ENCODE measurements at regions not wholly inside any gene's neighbourhood (a gene's known extent, or its start where the extent isn't known, plus 50 kb on each side); places are given as distances from the start of the nearest gene placed in this dataset.

DNA sequence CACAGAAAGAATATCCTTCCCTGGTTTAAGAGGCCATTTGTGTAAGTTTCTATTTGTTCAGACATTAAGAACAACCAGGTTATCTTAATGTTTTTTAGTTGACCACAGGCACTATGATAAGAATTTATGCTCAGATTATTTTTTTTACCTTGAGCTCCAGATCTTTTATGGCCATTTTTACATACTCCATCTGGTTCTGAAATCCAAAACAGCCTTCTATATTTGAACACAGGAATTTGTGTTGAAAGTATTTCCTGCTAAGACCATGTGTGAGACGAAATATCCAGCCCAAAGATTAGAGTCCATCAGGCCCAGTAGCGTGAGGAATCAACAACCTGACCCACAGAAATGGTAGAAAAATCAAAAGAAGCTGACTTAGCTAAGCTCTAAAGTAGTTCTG, 569.9 kb upstream of the FAT3 start:
- no peak for DNase-seq (ENCODE audit: low read depth in 2 of 2)

DNA sequence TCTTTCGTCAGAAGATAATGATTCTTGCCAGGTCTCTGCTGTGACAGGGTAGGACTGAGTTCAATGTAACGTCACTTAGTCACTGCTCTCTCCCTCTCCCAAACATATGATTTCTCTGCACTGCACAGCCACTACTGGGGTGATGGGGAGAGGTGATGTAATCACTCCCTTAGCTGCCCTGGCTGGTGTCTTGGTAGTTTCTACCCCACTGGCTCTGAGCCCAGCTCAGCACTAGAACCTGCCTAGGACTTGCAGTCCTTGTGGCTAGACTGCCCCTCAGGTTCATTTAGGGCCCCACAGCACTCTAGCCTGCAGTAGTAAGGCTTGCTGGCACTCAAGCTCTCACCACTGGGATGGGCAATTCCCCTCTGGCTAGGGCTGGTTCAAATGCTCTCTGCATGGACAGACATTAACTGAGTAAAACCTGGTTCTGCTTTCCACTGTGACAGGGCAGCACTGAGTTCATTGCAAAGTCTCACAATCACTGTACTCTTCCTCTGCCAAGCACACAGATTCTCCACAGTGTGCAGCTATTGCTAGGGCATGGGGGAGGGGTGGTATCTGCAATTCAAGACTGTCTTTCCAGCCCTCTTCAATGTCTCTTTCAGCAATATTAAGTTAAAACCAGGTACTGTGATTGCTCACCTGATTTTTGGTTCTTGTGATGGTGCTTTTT, 571.4 kb upstream of the FAT3 start:
- DNase-seq (ENCODE audit: low read depth in 2 of 2) = no peak

DNA sequence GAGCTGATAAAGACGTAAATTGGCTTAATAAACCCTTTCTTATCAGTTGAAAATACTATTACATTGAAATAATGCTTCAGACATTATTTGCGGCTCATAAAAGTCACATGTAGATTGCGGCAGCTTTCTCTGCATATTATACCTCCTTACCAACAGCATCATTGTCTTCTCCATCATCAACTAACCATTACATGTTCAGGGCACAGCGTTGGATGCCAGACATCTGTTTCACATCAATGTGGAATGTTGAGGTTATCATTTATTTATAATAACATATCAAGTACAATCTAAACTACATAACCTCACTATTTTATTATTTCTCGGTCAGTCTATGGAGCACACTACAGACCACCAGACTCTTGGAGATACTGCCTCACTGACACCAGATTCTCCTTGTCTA, 573.8 kb upstream of the FAT3 start:
- DNase-seq (ENCODE audit: low read depth in 2 of 2) = no peak

DNA sequence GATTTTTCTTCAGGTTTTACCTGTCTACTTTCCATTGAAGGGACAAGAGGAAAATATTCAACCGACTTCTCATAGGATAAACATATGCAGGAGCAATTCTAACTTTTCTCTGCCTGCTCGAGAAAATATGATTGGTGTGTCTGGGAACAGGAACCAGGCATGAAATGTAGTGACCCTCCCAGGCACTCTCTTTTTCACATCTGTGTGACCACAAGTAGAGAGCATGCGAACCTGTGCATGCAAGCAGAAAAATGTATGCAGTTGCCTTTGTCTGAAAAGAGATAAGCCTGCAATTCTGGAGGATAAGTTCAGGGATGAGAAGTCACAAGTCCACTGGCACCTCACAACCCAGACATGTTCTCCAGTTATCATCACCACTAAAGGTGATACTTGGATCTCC, 583.5 kb upstream of the FAT3 start:
- no peak for DNase-seq (ENCODE audit: low read depth in 2 of 2)

DNA sequence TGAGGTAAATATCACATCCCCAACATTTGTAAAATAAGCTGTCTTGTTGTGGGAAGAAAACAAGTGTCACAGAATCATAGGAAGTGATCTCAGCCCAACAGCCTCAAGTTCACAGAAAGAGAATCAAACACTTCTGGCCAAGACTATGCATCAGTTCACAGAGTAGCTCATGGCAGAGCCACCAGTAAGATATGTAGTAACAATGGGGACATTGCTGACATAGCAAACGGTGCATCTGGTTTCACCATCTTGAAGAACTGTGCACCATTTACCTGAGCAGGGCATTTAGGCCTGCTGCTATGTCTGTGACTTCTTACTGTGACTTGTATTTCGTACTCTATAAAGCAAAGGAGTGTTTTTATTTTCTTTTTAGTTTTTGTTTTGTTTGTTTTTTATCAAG, 585.3 kb upstream of the FAT3 start:
- DNase-seq (ENCODE audit: low read depth in 2 of 2) = no peak

DNA sequence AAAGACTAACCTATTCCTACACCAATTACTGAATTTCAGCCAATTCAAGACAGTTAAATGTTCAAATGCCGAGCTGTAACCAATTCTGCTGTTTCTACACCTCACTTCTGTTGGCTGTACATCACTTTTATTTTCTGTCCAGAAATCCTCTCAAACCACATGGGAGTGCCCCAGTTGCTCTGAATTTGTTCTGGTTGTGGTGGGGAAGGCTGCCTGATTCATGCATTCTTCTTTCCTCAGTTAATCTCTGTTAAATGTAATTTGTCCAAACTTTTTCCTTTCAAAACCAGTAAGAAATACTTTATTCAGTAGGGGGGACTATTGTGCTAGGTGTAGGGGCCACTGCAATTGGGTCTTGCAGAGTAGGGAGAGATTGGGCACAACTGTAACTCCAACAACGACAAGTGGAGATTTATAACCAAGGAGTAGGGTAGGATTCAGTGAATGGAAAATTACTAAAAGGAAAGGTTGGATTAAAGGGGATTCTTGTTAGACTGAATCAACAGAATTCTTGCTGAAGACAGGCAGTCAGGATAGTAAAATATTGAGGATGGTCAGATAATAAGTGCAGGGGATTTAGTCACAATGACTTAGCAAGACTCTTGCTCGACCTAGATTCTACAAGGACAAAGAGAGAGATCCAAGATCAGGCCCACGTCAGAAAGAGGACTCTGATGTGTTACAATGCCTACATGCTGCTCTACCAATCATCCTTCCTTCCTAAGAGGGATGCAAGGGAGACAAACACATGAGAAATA, 593.5 kb upstream of the FAT3 start:
- DNase-seq (ENCODE audit: low read depth in 2 of 2) = no peak

DNA sequence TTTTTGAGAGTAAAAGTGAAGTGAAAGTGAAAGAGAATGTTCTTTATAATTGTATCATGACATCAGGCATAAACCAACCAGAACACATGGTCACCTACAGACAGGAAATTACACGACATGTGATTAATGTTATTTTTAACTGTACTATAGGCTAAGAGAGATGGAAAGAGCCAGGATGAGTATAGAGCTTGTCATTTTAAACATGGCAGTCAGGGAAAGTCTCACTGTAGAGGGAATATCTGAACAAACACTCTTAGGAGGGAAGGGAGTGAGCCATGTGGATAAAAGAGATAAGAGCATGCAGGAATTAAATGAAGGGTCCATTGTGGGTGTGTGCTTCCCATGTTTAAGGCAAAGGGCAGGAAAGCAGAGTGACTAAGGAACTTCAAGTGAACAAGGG, 599.1 kb upstream of the FAT3 start:
- no peak for DNase-seq (ENCODE audit: low read depth in 2 of 2)

DNA sequence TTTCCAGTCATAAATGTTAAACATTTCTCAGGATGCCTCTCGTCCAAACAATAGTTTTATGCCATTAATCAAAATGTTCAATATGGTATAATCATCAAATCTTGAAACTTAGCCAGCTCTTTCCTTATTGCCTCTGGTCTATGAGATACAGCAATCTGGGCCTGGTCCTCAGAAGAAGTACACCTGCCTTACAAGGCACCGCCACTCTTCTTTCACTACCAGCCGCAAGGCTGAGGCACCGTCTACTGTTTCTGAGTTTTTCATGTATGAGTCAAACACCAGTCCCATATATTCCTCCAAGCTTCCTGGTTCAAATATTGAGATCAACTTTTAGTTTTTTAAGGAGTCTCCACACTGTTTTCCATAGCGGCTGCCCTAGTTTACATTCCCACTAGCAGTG, 600.6 kb upstream of the FAT3 start:
- no peak for DNase-seq (ENCODE audit: low read depth in 2 of 2)

DNA sequence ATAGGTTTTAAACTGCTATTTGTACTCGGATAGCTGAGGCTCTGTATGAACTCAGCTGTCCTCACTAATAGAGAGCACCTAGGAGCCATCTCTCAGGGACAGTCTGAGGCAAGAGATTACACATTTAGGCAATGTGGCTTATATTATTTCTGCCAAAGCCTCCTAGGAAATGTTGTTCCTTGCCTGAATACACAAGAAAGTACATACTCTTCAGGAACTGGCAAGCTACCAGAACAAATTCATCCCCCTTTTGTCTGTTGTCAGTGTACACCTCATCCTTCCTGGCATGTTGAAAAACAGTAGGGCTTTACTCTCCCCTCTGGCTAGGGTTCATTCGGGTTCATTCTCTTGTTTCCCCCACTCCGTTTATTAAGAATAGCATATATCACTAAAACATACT, 615.9 kb upstream of the FAT3 start:
- DNase-seq (ENCODE audit: low read depth in 2 of 2) = no peak

DNA sequence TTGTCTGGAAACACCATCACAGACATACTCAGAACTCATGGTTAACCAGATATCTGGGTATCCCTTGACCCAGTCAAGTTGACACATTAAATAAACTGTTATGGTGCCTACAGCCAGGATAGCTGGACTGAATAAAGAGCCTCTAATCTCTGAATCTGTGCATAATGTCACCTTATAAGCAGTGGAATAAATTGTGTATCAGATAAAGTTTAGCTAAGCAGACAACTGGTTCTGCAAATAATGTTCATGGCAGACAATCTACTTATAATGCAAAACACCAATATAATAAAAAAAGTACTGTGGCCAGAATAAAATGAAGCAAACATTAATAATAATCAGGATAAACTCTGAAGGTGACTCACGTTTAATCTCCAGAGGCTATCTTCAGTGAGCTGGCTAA, 628.5 kb upstream of the FAT3 start:
- DNase-seq (ENCODE audit: low read depth in 2 of 2) = no peak

DNA sequence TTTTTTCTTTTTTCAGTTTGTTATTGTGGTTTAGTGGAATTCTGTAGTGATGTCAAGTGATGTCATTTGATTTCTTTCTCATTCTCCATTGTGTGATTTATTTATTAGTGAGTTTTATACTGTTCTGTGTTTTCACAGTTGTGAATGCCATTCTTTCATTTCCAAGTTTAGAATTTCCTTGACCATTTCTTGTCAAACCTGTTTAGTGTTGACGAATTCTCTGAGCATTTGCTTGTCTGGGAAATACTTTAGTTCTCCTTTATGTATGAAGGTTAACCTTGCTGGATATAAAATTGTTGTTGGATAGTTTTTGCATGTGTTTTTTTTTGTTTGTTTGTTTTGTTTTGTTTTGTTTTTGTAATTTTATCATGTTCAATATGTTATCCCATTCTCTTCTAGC, 633.6 kb upstream of the FAT3 start:
- DNase-seq (ENCODE audit: low read depth in 2 of 2) = no peak

DNA sequence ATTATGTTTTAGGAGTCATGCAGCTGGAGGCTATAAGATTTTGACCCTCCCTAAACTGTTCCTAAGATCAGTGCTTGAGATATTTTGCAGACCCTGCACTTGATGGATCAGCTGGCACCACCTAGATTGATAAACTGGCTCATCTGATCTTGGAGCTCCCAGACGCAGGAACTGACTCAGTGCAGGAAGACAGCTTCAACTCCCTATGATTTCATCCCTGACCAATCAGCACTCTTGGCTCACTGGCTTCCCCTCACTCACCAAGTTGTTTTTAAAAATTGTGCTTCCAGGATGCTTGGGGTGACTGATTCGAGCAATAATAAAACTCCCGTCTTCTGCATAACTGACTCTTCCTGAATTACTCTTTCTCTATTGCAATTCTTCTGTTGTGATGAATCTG, 637.5 kb upstream of the FAT3 start:
- no peak for DNase-seq (ENCODE audit: low read depth in 2 of 2)

DNA sequence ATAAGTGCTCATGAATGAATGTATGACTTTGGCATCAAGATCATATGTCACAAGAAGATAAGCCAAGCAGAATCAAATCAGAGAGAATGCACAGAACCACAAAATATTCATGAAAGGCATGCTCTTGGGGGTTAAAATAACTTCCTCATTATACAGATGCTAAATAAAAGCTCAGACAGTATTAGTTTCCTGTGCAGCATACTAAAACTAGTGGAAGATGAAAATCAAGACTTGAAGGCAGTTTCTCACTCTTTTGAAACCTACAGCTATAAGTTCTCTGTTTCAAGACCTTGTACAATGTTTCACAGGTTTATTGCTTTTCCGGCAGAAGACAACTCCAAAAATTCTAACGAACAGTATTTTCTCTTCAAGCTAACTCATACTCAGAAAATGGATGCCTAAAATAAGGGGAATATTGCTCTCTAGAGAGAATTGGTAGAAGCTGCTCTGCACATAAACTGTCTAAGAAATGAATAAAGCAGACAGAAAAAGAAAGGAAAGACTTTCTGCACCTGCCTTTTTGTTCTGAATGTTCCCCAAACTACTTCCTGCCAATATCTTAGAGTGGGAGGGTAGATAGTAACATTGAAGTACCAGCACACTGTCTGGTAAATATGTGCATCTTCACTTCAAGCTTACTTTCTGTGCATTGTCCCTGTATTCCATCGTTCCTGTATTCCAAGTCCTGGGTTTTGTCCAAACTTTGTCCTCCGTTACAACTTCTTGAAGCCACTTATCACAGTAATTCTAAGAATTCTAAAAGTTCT, 639.4 kb upstream of the FAT3 start:
- no peak for DNase-seq (ENCODE audit: low read depth in 2 of 2)

DNA sequence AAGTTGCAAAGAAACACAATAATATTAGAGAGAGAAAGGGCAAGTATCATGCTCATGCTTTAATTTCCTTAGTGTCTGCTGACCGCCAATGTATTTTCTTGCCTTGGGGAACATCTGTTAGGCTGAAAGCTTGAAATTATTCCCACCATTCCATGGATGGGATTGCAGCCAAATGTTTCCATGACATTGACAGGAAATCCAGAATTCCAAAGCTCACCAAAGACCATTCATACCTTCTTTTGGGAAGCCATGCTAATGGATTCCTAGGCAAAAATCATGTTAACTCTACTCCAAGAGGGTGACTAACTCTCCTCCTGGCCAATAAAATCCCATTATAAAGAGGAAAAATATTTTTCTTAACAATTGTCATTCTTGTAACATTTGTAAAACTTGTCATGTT, 661.4 kb upstream of the FAT3 start:
- no peak for DNase-seq (ENCODE audit: low read depth in 2 of 2)

DNA sequence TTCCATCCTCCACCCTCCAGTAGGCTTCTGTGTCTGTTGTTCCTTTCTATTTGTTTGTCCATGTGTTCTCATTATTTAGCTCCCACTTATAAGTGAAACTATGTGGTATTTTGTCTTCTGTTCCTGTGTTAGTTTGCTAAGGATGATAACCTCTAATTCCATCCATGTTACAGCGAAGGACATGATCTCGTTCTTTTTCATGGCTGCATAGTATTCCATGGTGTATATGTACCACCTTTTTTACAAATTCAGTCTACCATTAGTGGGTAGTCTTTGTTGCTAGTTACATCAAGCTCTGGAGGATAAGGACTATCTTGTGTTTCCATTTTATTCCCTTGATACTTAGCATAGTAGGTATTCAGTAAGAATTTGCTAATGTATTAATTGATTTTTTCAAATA, 664.2 kb upstream of the FAT3 start:
- DNase-seq (ENCODE audit: low read depth in 2 of 2) = no peak

DNA sequence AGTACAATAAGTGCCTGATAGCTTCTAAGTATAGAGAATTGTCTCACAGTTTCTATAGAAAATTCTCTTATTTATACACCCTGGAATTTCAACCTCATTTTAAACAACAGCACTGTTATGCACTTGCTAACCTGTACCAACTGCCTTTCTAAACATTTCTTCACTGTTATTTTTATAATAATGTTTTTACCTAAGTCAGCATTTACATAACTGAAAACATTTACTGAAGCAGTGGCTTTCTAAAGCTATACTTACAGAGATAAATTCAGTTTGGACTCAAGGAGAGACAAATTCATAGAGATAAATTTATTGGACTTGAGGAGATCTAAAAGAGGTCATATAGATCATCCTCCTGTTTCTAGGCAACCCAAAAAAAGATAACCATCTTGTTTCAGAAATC, 686.6 kb upstream of the FAT3 start:
- DNase-seq (ENCODE audit: low read depth in 2 of 2) = no peak

DNA sequence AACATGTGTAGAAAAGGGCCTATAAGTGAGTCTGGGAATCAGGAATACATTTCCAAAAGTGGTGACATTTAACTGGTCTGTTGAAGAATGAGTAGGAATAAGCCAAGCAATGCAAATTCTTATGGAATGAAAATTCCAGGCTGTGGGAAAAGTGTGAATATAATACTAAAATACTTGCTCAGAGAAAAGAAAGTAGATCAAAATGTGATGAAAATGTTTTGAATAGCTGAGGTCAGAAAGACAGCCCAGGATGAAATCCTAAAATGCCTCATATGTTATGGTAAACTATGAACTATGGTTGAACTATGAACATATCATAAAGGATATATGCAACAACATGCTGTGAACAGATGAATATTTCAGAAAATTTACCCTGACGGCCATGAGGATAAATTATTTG, 688.3 kb upstream of the FAT3 start:
- no peak for DNase-seq (ENCODE audit: low read depth in 2 of 2)

DNA sequence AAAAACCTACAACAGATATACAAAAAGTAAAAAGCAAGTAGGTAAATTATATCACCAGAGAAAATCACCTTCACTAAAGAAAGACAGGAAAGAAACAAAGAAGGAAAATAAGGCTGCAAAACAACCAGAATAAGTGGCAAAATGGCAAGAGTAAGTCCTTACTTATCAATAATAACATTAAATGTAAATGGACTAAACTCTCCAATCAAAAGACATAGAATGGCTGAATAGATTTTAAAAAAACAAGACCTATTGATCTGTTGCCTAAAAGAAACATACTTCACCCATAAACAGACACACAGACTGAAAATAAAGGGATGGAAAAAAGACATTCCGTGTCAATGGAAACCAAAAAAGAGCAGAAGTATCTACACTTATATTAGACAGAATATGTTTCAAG, 695.7 kb upstream of the FAT3 start:
- no peak for DNase-seq (ENCODE audit: low read depth in 2 of 2)

DNA sequence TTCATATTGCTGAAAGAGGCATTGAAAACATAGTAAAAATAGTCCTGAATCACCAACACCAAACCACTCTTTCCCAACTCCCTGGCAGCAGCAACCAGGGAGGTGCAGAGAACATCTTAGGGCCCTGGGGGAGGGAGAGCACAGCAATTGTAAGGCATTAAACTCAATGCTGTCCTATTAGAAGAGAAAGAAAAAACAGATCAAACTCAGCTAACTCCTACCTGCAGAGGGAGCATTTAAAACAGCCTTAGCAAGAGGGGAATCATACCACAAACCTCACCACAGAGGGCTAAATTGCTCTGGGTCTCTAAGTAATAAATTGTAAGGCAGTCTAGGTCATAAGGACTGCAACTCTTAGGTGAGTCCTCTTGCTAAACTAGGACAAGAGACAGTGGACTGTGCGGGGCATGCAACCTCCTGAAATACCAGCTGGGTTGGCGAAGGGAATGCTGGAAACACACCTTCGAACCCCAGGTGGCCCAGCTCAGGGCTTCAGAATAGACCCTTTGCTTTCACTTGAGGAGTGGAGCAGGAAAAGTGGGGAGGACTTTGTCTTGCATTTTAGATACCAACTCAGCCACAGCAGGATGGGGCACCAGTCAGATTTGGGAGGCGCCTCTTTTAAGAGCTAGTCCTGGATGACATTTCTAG, 697.1 kb upstream of the FAT3 start:
- DNase-seq (ENCODE audit: low read depth in 2 of 2) = no peak

DNA sequence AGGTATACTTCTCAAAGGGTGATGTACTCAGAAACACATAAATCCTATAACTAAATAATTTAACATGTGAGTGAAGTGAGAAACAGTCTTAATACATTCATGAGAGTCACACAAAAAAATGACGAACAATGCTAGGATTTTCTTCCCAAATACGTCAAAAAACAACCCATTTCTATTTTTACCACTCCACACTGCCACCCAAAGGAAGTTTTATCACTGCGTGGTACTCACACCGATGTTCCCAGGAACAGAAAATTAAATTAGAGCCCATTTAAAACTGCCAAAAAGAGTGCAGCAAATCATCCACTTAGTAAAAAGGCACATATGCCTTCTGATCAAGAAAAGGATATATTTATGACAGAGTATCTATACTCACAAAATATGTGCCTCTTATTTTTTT, 710.9 kb upstream of the FAT3 start:
- DNase-seq (ENCODE audit: low read depth in 2 of 2) = no peak

DNA sequence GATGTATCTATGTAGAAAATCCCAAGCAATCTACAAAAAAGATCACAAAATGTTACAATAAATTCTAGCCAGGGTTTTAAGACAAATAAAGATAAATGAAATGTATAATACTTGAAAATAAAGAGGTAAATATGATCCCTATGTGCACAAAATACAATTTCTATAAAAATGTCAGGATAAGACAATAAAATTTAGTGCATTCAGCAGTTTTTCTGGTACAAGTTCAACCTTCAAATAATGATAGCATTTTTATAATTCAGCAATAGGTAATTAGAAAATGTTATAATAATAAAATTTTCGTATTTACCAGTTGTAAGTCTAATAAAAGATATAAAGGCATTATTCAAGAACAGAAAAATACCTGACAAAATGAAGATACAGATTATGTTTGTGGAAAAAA, 726.8 kb upstream of the FAT3 start:
- DNase-seq (ENCODE audit: low read depth in 2 of 2) = no peak

DNA sequence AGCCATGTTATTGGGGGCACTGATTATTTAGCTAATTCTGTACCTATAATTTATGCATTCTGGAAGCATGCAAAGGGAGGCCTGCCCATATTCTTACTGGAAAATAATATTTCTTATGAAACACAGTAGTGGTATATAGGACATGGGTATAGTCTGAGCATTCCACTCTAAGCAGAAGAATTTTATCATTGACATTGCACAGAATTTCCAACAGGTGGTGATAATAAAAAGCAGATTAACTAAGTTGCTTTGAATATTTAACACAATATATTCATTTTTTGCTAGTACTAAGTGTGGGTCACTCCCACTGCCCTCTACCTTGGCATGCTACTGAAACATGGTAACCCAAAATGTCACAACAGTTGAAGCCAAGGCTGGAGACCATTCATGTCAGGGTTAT, 728.8 kb upstream of the FAT3 start:
- DNase-seq (ENCODE audit: low read depth in 2 of 2) = no peak

DNA sequence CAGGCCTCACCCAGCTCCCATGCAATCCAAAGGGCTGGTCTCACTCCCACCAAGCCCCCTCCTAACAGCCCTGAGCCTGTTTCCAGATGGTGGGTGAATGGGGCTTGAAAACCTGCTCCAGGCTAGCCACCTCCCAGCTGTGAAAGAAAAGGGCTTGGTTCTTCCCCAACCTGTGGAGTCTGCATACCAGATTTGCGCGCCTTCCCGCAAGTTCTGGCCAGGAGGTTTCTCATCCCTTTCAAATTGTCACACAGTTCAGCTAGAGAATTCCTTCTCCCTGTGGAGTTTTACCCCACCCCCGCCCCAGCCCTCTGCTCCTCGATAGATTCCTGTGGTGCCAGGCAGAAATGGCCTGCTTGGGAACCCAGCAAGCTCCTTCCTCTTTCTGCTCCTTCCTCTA, 734.6 kb upstream of the FAT3 start:
- no peak for DNase-seq (ENCODE audit: low read depth in 2 of 2)
